Fibroblast of skin of abdomen (primary cell): ENCODE measurements at regions not wholly inside any gene's neighbourhood (a gene's known extent, or its start where the extent isn't known, plus 50 kb on each side); places are given as distances from the start of the nearest gene placed in this dataset.
"Not testable (repeated sequence)": the region's sequence is repeated elsewhere in the genome, so short reads cannot be mapped to it uniquely, and the experiment has no call there.

ENCODE experiments used
- DNase-seq: peaks from one replicate; pipeline ENCODE4 v3.0.0-alpha.2; 2013

- DNase-seq = no peak
These were observed 340.5 kb upstream of the USP9Y start for GRCh38 chrY:12360496-12360895.

GRCh38 chrY:12365311-12365910 is 335.6 kb upstream of the USP9Y start:
- DNase-seq = no peak

GRCh38 chrY:12374588-12374987 is 326.4 kb upstream of the USP9Y start:
- DNase-seq = not testable (repeated sequence)

- not testable (repeated sequence) for DNase-seq
These were observed 309.1 kb upstream of the USP9Y start for GRCh38 chrY:12391655-12392559.

- no peak for DNase-seq
These were observed 307.8 kb upstream of the USP9Y start for GRCh38 chrY:12393190-12393589.

- DNase-seq = not testable (repeated sequence)
These were observed 305.5 kb upstream of the USP9Y start for GRCh38 chrY:12395381-12396120.

- DNase-seq = no peak
These were observed 297.1 kb upstream of the USP9Y start for GRCh38 chrY:12403916-12404315.

GRCh38 chrY:12408236-12408635 is 292.8 kb upstream of the USP9Y start:
- no peak for DNase-seq

- no peak for DNase-seq
These were observed 290.3 kb upstream of the USP9Y start for GRCh38 chrY:12410696-12411095.

GRCh38 chrY:12421072-12421787 is 279.8 kb upstream of the USP9Y start:
- peak; percentile 3 for DNase-seq

GRCh38 chrY:12421788-12422124 is 279.3 kb upstream of the USP9Y start:
- no peak for DNase-seq

- no peak for DNase-seq
These were observed 278.5 kb upstream of the USP9Y start for GRCh38 chrY:12422536-12422935.

GRCh38 chrY:12423416-12424252 is 277.4 kb upstream of the USP9Y start:
- no peak for DNase-seq

GRCh38 chrY:12425506-12425905 is 275.5 kb upstream of the USP9Y start:
- DNase-seq = no peak

- DNase-seq = no peak
These were observed 273.7 kb upstream of the USP9Y start for GRCh38 chrY:12427361-12427760.

GRCh38 chrY:12431546-12431945 is 269.5 kb upstream of the USP9Y start:
- DNase-seq = no peak

- DNase-seq = not testable (repeated sequence)
These were observed 262.2 kb upstream of the USP9Y start for GRCh38 chrY:12438823-12439222.

GRCh38 chrY:12444200-12444599 is 256.8 kb upstream of the USP9Y start:
- no peak for DNase-seq

- DNase-seq = peak; percentile 55
These were observed 254.4 kb upstream of the USP9Y start for GRCh38 chrY:12446486-12447265.

- DNase-seq = peak; percentile 4
These were observed 252.5 kb upstream of the USP9Y start for GRCh38 chrY:12448561-12448960.

GRCh38 chrY:12453318-12453717 is 247.7 kb upstream of the USP9Y start:
- DNase-seq = not testable (repeated sequence)
